Inferior parietal cortex (tissue), 1 donor: ENCODE measurements at regions not wholly inside any gene's neighbourhood (a gene's known extent, or its start where the extent isn't known, plus 50 kb on each side); places are given as distances from the start of the nearest gene placed in this dataset.
"Not testable (repeated sequence)": the region's sequence is repeated elsewhere in the genome, so short reads cannot be mapped to it uniquely, and the experiment has no call there.

Experiments
- DNase-seq: peaks from one replicate; pipeline ENCODE4 v3.0.0-alpha.2; 2016; ENCODE audit errors: extremely low spot score

- DNase-seq, result no peak
These were observed 364.3 kb downstream of the SHANK2 start for GRCh38 chr11:70888061-70888460.

GRCh38 chr11:70889411-70889810 is 363.0 kb downstream of the SHANK2 start:
- no peak for DNase-seq

GRCh38 chr11:70891844-70892380 is 360.5 kb downstream of the SHANK2 start:
- no peak for DNase-seq

GRCh38 chr11:70892889-70893288 is 359.5 kb downstream of the SHANK2 start:
- no peak for DNase-seq

GRCh38 chr11:70894566-70895365 is 357.6 kb downstream of the SHANK2 start:
- DNase-seq, result no peak

GRCh38 chr11:70895366-70895670 is 357.1 kb downstream of the SHANK2 start:
- no peak for DNase-seq

GRCh38 chr11:70897429-70897828 is 354.9 kb downstream of the SHANK2 start:
- DNase-seq, result no peak

GRCh38 chr11:70899616-70900015 is 352.8 kb downstream of the SHANK2 start:
- no peak for DNase-seq

- DNase-seq, result no peak
These were observed 351.8 kb downstream of the SHANK2 start for GRCh38 chr11:70900540-70900939.

- DNase-seq, result no peak
These were observed 350.3 kb downstream of the SHANK2 start for GRCh38 chr11:70901951-70902521.

GRCh38 chr11:70903229-70903628 is 349.1 kb downstream of the SHANK2 start:
- not testable (repeated sequence) for DNase-seq

- DNase-seq, result no peak
These were observed 346.3 kb downstream of the SHANK2 start for GRCh38 chr11:70906101-70906500.

GRCh38 chr11:70908223-70908622 is 344.2 kb downstream of the SHANK2 start:
- DNase-seq, result no peak

- no peak for DNase-seq
These were observed 341.5 kb downstream of the SHANK2 start for GRCh38 chr11:70910835-70911234.

GRCh38 chr11:70912226-70912840 is 340.0 kb downstream of the SHANK2 start:
- no peak for DNase-seq

- DNase-seq, result peak; percentile 39
These were observed 338.6 kb downstream of the SHANK2 start for GRCh38 chr11:70913715-70914231.

- no peak for DNase-seq
These were observed 337.9 kb downstream of the SHANK2 start for GRCh38 chr11:70914496-70914895.

GRCh38 chr11:70915158-70915985 is 337.0 kb downstream of the SHANK2 start:
- DNase-seq, result peak; percentile 70

- no peak for DNase-seq
These were observed 336.0 kb downstream of the SHANK2 start for GRCh38 chr11:70916351-70916750.

GRCh38 chr11:70918242-70918641 is 334.1 kb downstream of the SHANK2 start:
- DNase-seq, result no peak

- no peak for DNase-seq
These were observed 330.6 kb downstream of the SHANK2 start for GRCh38 chr11:70921804-70922203.

- no peak for DNase-seq
These were observed 328.3 kb downstream of the SHANK2 start for GRCh38 chr11:70924108-70924507.
